OCI-LY1 (cell line): ENCODE measurements at regions not wholly inside any gene's neighbourhood (a gene's known extent, or its start where the extent isn't known, plus 50 kb on each side); places are given as distances from the start of the nearest gene placed in this dataset.
"Not testable (repeated sequence)": the region's sequence is repeated elsewhere in the genome, so short reads cannot be mapped to it uniquely, and the experiment has no call there.

Experiments used
- H2AFZ ChIP-seq: fragments of 200-600 bp; sonication (generic), shearing (Covaris generic); 2 replicates; pipeline ENCODE4 v1.6.0; 2014; ENCODE audit warnings: antibody characterized with exemption, mild to moderate bottlenecking, low read length
- H3F3A ChIP-seq: fragments of 200-600 bp; sonication (generic), shearing (Covaris generic); 2 replicates; pipeline ENCODE4 v1.6.0; 2014; ENCODE audit warnings: mild to moderate bottlenecking, antibody characterized with exemption, low read length, moderate library complexity; ENCODE audit not compliant: insufficient read depth
- H3K27ac ChIP-seq: fragments of 200-600 bp; sonication (generic); 2 replicates; pipeline ENCODE4 v1.5.1; 2014; ENCODE audit warnings: low read length, mixed run types, mild to moderate bottlenecking, low read depth; ENCODE audit not compliant: poor library complexity, severe bottlenecking
- H3K27me3 ChIP-seq: fragments of 200-600 bp; sonication (generic); 2 replicates; pipeline ENCODE4 v1.6.0; 2014; ENCODE audit warnings: antibody characterized with exemption, mild to moderate bottlenecking, low read length, moderate library complexity; ENCODE audit not compliant: insufficient read depth
- H3K36me3 ChIP-seq: fragments of 200-600 bp; sonication (generic); 2 replicates; pipeline ENCODE4 v1.6.1; 2014; ENCODE audit warnings: mild to moderate bottlenecking, antibody characterized with exemption, low read length, moderate library complexity, mixed read lengths; ENCODE audit not compliant: insufficient read depth
- H3K4me1 ChIP-seq: fragments of 200-600 bp; sonication (generic); 2 replicates; pipeline ENCODE4 v1.5.1; 2014; ENCODE audit warnings: mild to moderate bottlenecking, low read length, moderate library complexity; ENCODE audit not compliant: insufficient read depth, severe bottlenecking
- H3K4me2 ChIP-seq: fragments of 200-600 bp; sonication (generic), shearing (Covaris generic); 2 replicates; pipeline ENCODE4 v1.6.1; 2014; ENCODE audit warnings: low read length
- H3K4me3 ChIP-seq: fragments of 200-600 bp; sonication (generic); 2 replicates; pipeline ENCODE4 v1.5.1; 2014; ENCODE audit warnings: low read length, low read depth, mild to moderate bottlenecking, mixed read lengths; ENCODE audit not compliant: poor library complexity, severe bottlenecking
- H3K79me2 ChIP-seq: fragments of 200-600 bp; shearing (Covaris generic); 2 replicates; pipeline ENCODE4 v1.6.1; 2016; ENCODE audit warnings: mixed run types, low read length, mixed read lengths; ENCODE audit not compliant: insufficient read depth
- H3K9ac ChIP-seq: fragments of 200-600 bp; sonication (generic), shearing (Covaris generic); 2 replicates; pipeline ENCODE4 v1.6.1; 2014; ENCODE audit warnings: mild to moderate bottlenecking, low read length, mixed read lengths
- H3K9me2 ChIP-seq: fragments of 200-600 bp; sonication (generic), shearing (Covaris generic); 2 replicates; pipeline ENCODE4 v1.6.1; 2014; ENCODE audit warnings: low read depth, mild to moderate bottlenecking, low read length, mixed read lengths
- H3K9me3 ChIP-seq: fragments of 200-600 bp; shearing (Covaris generic); 2 replicates; pipeline ENCODE4 v1.6.1; 2014; ENCODE audit warnings: low read length, mixed read lengths
- H4K20me1 ChIP-seq: fragments of 200-600 bp; sonication (generic), shearing (Covaris generic); 2 replicates; pipeline ENCODE4 v1.6.0; 2016; ENCODE audit warnings: mild to moderate bottlenecking, low read length; ENCODE audit not compliant: insufficient read depth
- EZH2 ChIP-seq: fragments of 200-600 bp; sonication (generic), shearing (Covaris generic); IDR thresholded peaks from 2 replicates; pipeline ENCODE4 v1.8.0; 2017; ENCODE audit warnings: borderline replicate concordance, mixed run types, mild to moderate bottlenecking, antibody characterized with exemption, low read length, moderate library complexity, mixed read lengths
- TF ChIP-seq, protein P1 (sequence below): fragments of 200-600 bp; sonication (generic), shearing (Covaris generic); IDR thresholded peaks from 2 replicates; pipeline ENCODE4 v1.5.1; 2017; ENCODE audit warnings: mild to moderate bottlenecking, antibody characterized with exemption, low read length, moderate library complexity, mixed read lengths

GRCh38 chr21:14739590-14739989 is 193.5 kb upstream of the SAMSN1 start:
- Histone ChIP-seq H3K27ac (no peak overlapping the region), H3K9ac (no peak overlapping the region), H3K36me3 (no peaks in the 10 kb centered on the region), H3F3A (no peaks in the 10 kb centered on the region), H3K9me3 (0 out of 2 replicates have a peak, but pooled peaks cover 5% of the 10 kb centered on the region), H2AFZ (no peak overlapping the region), H3K4me3 (no peak overlapping the region), H3K9me2 (no peaks in the 10 kb centered on the region), H3K27me3 (no peaks in the 10 kb centered on the region), H3K4me1 (peaks cover 15% of the 10 kb centered on the region), H3K4me2 (no peak overlapping the region), H4K20me1 (no peaks in the 10 kb centered on the region), H3K79me2 (no peaks in the 10 kb centered on the region)
- TF ChIP-seq, protein P1, sequence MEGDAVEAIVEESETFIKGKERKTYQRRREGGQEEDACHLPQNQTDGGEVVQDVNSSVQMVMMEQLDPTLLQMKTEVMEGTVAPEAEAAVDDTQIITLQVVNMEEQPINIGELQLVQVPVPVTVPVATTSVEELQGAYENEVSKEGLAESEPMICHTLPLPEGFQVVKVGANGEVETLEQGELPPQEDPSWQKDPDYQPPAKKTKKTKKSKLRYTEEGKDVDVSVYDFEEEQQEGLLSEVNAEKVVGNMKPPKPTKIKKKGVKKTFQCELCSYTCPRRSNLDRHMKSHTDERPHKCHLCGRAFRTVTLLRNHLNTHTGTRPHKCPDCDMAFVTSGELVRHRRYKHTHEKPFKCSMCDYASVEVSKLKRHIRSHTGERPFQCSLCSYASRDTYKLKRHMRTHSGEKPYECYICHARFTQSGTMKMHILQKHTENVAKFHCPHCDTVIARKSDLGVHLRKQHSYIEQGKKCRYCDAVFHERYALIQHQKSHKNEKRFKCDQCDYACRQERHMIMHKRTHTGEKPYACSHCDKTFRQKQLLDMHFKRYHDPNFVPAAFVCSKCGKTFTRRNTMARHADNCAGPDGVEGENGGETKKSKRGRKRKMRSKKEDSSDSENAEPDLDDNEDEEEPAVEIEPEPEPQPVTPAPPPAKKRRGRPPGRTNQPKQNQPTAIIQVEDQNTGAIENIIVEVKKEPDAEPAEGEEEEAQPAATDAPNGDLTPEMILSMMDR, result no peak
- no peak for TF ChIP-seq EZH2

- not testable (repeated sequence) for H4K20me1 ChIP-seq, H3F3A ChIP-seq, H3K4me3 ChIP-seq, H3K4me2 ChIP-seq, H2AFZ ChIP-seq, H3K9me2 ChIP-seq, H3K27ac ChIP-seq, H3K9me3 ChIP-seq, H3K79me2 ChIP-seq, H3K36me3 ChIP-seq, H3K9ac ChIP-seq, H3K27me3 ChIP-seq
- H3K4me1 ChIP-seq, result peaks cover 25% of the 10 kb centered on the region
These were observed 192.5 kb upstream of the SAMSN1 start for GRCh38 chr21:14738576-14738975.

- H3K4me3 ChIP-seq, result no peak overlapping the region
- no peak overlapping the region for H2AFZ ChIP-seq
- peaks cover 26% of the 10 kb centered on the region for H3K4me1 ChIP-seq
- H4K20me1 ChIP-seq, result no peaks in the 10 kb centered on the region
- H3K9me2 ChIP-seq, result no peaks in the 10 kb centered on the region
- H3K36me3 ChIP-seq, result no peaks in the 10 kb centered on the region
- TF ChIP-seq, protein P1, result peak; percentile 90
- TF ChIP-seq EZH2, result no peak
- no peak overlapping the region for H3K9ac ChIP-seq
- no peaks in the 10 kb centered on the region for H3K79me2 ChIP-seq
- no peak overlapping the region for H3K27ac ChIP-seq
- H3F3A ChIP-seq, result no peaks in the 10 kb centered on the region
- no peaks in the 10 kb centered on the region for H3K27me3 ChIP-seq
- H3K4me2 ChIP-seq, result no peak overlapping the region
- H3K9me3 ChIP-seq, result 0 out of 2 replicates have a peak, but pooled peaks cover 5% of the 10 kb centered on the region
These were observed 191.8 kb upstream of the SAMSN1 start for GRCh38 chr21:14737922-14738321.

DNA sequence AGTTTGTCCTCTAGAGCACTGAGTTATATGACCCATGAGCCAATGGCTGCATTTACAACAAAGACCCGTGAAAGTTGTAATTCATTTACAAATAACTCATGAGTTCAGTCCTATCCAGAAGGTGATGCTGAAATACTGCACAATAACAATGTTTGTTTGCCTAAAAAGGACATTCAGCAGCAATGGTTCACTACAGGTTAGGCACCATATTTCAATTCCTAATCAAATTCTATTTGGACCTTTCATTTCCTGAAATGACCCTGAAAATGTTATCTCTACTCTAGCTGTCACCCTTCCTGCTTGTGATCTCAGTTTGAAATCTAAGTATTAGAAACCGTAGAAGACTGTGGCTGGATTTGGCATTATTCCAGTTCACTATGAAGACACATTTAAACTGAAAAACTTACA is 191.2 kb upstream of the SAMSN1 start:
- H3K4me3 ChIP-seq, result no peak overlapping the region
- H3K27me3 ChIP-seq, result no peaks in the 10 kb centered on the region
- 0 out of 2 replicates have a peak overlapping the region, but pooled peaks have one; percentile 14 for H2AFZ ChIP-seq
- H4K20me1 ChIP-seq, result no peaks in the 10 kb centered on the region
- H3K9me2 ChIP-seq, result no peaks in the 10 kb centered on the region
- no peak overlapping the region for H3K4me2 ChIP-seq
- no peaks in the 10 kb centered on the region for H3K36me3 ChIP-seq
- TF ChIP-seq EZH2, result no peak
- TF ChIP-seq, protein P1, result no peak
- peaks cover 26% of the 10 kb centered on the region for H3K4me1 ChIP-seq
- H3K79me2 ChIP-seq, result no peaks in the 10 kb centered on the region
- 0 out of 2 replicates have a peak, but pooled peaks cover 5% of the 10 kb centered on the region for H3K9me3 ChIP-seq
- no peaks in the 10 kb centered on the region for H3F3A ChIP-seq
- no peak overlapping the region for H3K9ac ChIP-seq
- no peak overlapping the region for H3K27ac ChIP-seq
